GM21717 (cell line): ENCODE measurements at regions not wholly inside any gene's neighbourhood (a gene's known extent, or its start where the extent isn't known, plus 50 kb on each side); places are given as distances from the start of the nearest gene placed in this dataset.
"Not testable (repeated sequence)": the region's sequence is repeated elsewhere in the genome, so short reads cannot be mapped to it uniquely, and the experiment has no call there.

Experiments
- ATAC-seq: cut with Tn5 transposase; IDR thresholded peaks from one replicate; pipeline ENCODE4 v1.9.1; 2021; ENCODE audit warnings: mild to moderate bottlenecking, moderate library complexity; ENCODE audit not compliant: unreplicated experiment

DNA sequence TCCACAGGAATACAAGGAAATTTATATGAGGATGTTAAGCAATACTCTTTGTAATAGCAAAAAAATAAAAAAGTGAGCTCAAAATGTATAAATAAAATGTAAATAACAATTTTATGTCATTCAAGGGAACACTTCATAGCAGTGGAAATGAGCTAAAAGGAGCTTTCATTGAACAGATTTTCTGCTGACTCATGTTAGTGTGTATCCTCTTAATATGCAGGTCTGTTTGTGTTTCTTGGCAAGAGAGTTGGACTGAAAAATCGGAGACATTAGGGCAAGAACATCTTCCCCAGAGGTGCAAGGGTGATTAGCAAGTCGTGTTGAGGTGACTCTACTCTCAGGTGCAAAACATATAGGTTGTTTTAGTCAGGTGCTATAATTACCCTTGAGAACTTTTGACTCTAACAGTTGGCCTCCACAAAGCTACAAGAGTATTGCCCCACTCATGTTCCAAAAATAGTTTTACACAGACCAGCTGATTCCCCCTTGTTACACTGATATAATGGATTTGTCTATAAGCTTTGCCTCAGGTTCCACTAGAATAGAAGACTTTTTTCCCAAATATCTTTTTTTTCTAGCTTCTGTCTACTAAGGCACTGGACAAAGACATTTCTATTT lies 702.9 kb downstream of the TENT5A start:
- ATAC-seq: no peak

DNA sequence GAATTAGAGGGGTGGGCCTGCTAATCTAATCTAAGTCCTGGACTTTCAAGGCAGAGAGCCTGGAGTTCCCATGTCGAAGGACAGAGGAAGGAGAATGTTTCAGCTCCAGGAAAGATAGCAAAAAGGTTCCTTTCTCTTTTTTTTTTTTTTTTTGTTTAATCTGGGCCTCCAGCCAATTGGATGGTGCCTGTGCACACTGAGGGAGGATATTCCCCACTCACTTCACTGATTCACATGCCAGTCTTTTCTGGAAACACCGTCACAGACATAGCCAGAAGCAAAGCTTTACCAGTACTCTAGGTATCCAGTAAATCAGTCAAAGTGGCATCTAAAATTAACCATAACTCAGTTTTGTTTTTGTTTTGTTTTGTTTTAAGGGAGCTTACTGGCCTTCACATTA lies 721.1 kb downstream of the TENT5A start:
- ATAC-seq: no peak

DNA sequence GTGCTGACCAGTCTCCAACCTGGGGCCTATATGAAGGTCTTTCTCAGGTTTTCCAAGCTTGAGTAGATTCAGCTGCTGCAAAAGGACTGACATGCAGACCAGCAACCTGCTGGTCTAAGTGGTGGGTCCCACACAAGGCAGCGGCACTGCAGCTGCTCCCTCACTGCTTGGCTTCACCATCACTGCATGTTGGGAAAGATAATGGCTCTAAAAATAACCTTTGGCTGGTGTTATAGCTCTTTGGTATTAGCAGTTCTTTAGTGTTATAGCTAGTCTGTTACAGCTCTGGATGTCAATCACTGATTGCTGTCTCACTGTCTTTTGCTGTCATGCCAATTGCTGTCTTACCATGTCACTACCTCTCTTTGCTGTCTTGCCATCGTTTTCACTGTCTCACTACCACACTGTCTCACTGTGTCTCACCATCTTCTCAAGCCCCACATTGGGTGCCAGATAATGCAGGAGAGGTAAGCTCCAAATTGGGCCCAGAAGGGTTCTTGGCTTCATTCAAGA lies 726.4 kb downstream of the TENT5A start:
- ATAC-seq: no peak

DNA sequence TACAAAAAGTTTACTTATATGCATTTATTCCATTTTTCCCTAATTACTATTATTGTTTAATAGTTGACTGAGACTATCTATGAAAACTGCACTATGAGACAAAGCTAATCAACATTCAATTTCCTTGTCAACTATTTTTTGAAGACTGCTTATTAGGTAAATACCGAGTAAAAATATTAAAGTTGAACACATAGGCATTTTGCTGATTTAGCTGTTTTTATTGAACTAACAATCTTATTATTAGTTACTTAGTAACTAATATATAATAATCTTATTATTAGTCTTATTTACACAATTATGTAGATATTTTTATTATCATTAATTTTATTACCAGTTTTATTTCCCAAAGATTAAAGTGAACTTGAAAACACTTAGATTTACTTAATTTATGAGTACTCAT lies 728.8 kb downstream of the TENT5A start:
- ATAC-seq: no peak

DNA sequence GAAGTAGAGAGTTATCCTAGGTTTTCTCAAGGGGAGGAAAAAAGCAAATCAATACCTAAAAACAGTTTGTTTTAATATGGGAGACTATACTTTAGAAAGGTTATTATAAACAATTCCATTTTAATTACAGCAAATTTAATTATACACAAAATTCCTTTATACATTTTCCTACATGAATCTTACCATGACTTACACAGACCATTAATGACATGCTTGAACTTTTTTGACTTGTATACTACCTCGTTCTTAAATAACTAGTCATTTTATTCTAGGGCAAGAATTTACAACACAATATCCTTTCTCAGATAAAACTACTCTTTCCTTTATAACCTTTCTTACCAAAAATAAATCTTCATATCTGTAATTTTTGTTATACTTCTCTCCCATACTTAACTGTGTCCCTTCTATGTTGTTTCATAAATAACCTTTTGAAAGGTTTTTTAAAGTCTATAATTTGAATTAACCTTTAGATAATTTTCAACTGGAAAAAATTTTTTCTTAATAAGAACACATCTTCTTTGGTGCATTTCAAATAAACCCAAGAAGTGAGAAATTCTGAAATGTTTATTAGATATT lies 729.4 kb downstream of the TENT5A start:
- ATAC-seq: no peak

DNA sequence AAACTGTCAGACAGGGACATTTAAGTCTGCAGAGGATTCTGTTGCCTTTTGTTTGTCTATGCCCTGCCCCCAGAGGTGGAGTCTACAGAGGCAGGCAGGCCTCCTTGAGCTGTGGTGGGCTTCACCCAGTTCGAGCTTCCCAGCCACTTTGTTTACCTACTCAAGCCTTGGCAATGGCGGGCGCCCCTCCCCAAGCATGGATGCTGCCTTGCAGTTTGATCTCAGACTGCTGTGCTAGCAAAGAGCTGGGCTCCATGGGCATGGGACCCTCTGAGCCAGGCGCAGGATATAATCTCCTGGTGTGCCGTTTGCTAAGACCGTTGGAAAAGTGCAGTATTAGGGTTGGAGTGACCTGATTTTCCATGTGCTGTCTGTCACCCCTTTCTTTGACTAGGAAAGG lies 734.9 kb downstream of the TENT5A start:
- not testable (repeated sequence) for ATAC-seq

DNA sequence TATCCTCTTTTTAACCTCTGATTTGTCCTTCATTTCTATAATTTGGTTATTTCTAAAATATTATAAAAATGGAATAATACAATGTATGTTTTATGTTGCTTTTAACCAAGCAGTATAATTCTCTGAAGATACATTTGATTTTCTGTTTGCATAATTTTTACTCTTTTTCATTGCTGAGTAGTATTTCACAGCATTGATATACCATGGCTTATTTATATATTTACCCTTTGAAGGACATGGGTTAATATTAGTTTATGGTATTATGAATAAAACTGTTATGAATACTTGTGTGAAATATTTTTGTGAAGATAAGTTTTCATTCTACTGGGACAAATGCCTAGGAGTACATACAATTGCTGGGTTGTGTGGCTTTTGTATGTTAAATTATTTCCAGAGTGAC lies 748.6 kb downstream of the TENT5A start:
- no peak for ATAC-seq

DNA sequence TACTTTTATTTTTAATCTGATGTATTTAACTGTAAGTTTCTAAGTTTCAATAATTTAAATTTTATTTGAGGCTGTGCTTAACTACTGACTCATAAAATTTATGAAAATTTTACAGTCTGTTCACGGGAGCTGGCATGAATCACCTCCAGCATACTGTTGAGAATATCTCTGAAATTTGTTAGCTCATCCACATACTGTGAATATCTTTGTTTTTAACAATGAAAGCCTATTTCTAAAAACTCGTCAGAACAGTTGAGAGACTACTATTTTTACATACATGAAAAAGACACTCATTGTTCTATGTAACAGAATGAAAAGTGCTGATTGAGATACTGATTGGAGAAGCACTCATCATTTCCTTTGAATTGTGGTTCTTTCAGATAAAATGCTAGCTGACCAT lies 749.3 kb downstream of the TENT5A start:
- ATAC-seq: no peak

DNA sequence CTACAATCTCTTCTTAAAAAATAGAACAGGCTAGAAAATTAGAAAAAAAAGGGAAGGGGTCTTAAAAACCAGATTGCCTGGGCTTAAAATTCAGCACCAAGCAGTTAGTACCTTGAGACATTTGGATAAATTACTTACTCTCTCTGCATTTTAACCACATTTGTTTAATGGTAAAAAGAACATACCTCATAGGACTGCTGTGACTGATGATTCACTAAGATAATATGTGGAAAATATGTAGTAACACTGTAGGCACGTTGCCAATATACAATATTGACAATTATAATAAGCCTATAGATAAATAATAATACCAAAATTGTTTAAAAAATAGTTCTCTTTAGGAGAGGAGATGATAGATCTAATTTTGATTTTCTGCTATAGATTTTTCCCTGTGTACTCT lies 750.4 kb downstream of the TENT5A start:
- no peak for ATAC-seq

DNA sequence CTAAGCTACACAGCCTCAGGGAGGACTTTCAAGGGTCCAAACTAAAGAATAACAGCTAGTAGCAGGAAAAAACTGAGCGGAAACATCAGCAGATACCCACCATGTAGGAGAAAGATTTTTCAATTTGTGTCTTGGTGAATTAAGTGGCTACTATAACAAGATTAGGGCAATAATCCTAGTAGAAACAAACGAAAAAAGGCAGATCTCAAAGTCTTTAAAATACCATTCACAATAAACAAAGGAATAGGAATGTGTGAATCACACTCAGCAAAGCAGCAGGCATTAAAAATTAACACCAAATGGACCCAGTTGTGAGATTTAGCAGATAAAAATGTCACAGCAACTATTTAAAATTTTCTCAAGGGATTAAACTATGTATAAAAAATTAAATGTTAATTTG lies 761.2 kb downstream of the TENT5A start:
- ATAC-seq: no peak

DNA sequence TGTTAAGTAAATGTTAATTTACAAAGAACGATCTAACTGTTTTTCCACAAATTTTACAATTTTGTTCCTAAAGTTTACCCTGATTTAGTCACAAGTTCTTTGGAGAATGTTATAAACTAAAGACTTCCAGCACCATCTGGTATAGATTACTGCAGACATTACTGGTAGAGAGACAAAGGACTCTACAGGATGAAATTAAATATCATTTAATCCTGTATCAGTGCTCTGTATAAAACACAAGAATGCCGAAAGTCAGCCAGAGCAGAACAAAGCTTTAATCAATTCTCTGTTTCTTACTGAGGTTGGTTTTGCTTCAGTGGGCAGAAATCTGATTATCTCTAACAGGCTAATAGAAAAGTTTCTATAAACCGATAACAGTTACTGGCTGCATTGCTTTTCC lies 763.6 kb downstream of the TENT5A start:
- no peak for ATAC-seq

DNA sequence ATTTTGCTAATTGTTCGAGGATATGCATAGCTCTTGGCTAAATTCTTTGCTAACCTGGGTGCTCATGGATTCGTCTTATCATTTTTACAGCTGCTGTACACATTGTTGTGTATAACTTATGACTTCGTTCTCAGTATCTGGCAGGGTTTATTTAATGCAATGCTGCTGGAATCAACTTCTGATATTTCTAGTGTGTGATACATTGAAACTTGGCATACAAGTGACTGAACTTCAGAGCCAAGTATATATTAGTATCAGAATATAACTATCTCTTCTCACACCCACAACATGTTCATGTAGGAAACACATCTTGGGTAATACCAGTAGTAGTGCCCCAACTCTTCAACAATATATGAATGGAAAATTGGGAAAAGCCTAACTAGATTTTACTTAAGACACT lies 764.2 kb downstream of the TENT5A start:
- ATAC-seq: no peak

DNA sequence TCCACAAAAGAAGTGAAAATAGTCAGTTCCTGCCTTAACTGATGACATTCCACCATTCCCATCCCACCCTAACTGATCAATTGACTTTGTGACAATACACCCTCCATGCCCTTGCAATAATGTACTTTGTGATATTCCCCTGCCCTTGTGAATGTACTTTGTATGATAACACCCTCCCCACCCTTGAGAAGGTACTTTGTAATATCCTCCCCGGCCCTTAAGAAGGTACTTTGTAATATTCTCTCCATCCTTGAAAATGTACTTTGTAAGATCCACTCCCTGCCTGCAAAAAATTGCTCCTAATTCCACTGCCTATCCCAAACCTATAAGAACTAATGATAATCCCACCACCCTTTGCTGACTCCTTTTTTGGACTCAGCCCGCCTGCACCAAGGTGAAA lies 771.3 kb downstream of the TENT5A start:
- not testable (repeated sequence) for ATAC-seq

DNA sequence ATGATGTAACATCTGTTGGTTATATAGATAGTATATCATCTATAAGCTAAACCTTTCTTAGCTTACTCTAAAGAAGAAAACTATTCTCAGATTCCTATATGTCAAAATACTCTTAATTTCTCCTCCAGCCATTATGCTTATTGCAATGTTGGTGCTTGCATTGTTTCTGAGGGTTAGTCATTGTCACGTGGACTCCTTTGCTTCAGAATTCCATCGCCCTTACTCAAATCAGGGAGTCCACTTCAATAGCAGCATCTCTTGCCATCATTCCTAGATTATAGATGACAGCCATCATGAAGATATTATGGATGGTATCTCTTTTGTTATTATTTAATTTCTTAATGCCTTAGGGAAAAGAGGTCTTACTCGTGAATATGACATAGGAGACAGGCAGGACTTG lies 776.1 kb downstream of the TENT5A start:
- no peak for ATAC-seq

DNA sequence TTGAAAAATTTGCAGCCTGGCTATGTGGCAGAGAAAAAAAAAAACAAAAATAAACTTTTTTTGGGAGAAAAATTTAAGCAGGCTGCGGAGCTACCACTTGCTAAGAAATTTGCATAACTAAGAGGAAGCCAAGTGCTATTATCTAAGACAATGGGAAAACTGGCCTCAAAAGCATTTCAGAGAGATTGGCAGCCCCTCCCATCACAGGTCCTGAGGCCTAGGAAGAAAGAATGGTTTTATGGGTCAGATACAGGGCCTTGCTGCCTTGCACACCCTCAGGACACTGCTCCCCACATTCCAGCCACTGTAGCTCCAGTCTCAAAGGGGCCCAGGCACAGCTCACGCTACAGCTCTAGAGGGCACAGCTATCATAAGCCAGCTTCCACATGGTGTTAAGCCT lies 777.9 kb downstream of the TENT5A start:
- no peak for ATAC-seq

DNA sequence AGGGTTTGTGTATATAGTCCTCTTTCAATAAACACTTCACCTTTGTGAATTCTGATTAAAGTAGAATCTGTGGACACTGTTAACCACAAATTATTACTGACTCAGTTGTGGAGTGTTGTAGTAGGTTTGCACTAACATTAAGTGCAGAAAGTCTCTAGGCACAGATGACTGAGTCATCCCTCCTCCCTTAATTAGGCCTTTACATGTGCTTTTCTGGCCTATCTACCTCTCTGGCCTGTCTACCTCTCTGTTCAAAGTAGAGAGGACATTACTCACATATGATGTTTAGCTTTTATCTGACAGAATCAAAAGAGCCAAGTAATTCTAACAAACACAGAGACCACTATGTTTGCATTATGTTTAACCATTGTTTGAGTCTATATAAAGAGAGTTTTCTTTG lies 783.0 kb downstream of the TENT5A start:
- ATAC-seq: no peak

DNA sequence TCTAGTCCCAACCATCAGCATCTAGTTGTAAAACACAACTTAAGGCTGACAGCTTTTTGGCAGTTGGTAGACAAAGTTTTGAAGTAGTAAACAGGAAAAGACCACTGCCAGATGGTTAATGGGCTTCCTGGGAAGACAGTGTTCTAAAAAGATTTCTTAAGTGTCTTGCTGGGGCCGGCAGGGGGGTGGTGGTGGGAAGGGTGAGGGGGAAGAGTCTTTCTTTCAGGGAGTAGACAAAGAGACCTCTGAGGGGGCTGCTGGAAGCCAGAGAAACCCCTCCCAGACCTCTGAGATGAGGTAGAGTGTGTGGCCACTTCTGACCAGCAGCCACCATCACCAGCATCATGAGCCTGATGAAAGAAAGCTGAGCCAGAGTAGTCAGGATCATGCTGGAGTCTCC lies 784.9 kb downstream of the TENT5A start:
- ATAC-seq: no peak

DNA sequence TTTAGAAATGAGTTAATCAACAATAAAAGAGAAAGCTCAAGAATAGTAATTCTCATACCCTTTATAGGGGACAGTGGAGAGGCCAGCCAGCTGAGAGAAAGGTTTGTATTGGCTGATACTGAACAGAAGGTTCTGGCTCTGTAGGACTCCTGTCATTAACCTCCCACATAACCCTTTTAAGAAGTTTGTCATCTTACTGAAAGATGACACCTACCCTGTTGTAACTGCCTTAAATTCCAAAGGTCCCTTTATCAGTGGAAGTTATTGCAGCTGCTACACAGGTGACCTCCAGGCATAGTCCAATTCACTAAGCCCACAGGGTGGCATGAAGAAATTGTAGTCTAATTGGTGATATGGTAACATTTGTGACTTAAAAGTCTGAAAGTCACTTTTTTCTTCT lies 790.1 kb downstream of the TENT5A start:
- ATAC-seq: no peak

DNA sequence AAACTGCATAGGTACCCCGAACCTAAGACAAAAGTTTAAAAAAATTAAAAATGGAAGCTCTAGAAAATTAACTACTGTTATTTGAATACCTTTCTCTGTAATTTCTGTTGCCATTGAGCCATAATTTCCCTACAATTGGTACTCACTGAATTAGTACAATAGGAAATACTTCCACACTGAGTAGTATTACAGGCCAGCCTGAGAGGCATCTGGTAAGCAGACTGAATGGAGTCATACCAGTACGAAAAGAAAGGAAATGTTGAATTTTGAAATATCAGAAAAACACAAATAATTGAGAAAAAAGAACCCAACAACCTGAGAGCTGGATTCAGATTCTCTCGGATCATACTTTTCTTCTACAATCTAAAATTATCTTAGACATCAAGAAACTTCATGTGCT lies 791.3 kb downstream of the TENT5A start:
- ATAC-seq: no peak

DNA sequence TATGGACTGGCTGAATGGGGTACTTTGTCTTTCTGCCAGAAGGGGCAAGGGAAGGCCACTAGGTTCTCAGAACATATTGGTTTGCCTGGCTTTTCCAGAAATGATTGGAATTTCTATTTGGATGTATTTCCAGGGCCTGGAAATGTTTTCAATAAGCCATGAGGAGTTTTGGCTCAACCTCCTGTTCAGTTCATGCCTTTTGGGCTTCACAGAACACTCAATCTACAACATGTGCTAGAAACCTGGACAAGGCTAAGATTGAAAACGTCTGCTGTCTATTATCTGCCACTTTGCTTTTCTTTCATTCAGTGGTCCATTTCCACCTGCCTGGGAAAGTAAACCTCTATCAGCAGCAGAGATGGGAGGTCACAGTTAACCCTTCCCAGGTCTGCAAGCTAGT lies 793.4 kb downstream of the TENT5A start:
- ATAC-seq: no peak

DNA sequence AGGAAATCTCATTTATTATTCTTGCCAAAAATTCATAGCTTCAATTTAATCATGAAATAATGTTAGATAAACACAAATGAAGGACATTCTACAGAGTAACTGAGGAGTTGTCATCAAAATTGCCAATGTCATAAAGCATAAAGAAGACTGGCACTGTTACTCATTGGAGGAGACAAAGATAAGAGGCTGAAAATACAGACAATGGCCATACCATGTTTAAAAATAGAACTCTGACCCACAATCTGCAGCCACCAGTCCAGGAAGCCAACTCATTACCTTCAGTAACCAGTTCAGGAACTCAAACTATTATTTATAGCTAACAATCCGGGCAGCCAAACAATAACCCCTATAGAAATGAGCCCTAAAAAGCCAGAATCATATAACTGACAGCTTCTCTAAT lies 795.6 kb downstream of the TENT5A start:
- no peak for ATAC-seq

DNA sequence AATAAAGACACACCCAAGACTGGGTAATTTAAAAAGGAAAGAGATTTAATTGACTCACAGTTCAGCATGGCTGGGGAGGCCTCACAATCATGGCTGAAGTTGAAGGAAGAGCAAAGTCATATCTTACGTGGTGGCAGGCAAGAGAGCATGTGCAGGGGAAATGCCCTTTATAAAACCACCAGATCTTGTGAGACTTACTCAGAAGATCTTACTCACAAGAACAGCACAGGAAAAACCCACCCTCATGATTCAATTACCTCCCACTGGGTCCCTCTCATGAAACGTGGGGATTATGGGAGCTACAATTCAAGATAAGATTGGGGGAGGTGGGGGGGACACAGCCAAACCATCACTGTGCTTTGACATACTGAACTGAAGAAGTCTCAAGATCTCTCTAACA lies 800.0 kb downstream of the TENT5A start:
- ATAC-seq: not testable (repeated sequence)

DNA sequence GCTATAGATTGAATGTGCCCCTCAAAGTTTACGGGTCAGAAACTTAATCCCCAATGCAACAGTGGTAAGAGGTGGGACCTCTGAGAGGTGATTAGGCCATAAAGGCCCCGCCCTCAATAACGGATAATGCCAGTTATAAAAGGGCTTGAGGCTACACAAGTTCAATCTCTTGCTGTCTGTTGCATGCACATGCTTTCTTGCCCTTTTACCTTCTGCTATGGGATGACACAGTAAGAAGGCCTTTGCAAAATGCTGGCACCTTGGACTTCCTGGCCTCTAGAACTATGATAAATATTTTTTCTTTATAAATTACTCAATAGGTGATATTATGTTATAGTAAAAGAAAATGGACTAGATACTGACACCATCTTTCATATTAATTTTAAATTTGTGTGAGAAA lies 806.1 kb downstream of the TENT5A start:
- ATAC-seq: no peak
